ENCODE measurements at regions not wholly inside any gene's neighbourhood (a gene's known extent, or its start where the extent isn't known, plus 50 kb on each side); places are given as distances from the start of the nearest gene placed in this dataset.
"Not testable (repeated sequence)": the region's sequence is repeated elsewhere in the genome, so short reads cannot be mapped to it uniquely, and the experiment has no call there.

- DNase-seq = not testable (repeated sequence)
Measured at GRCh38 chr6:60782698-60783464, 1503.1 kb downstream of the KHDRBS2 start.

DNA sequence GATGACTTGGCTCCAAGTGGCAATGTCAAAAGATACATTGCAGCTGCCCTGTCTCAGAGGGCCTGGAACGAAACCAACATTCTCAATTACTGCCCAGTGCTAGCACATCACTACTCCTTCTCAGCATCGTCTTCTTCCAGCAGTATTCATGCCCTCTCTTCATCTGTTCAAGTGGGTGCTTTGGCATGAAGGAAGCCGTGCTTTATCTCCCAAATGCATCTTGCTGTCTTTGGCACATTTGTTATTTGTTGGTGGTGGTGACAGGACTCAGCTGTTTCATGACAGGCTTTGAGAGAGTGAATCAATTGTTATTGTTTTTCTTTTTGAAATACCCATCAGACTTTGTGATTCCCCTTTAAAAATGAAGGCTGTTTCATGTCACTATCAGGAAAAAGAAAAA lies 1506.4 kb downstream of the KHDRBS2 start:
- DNase-seq = not testable (repeated sequence)

DNA sequence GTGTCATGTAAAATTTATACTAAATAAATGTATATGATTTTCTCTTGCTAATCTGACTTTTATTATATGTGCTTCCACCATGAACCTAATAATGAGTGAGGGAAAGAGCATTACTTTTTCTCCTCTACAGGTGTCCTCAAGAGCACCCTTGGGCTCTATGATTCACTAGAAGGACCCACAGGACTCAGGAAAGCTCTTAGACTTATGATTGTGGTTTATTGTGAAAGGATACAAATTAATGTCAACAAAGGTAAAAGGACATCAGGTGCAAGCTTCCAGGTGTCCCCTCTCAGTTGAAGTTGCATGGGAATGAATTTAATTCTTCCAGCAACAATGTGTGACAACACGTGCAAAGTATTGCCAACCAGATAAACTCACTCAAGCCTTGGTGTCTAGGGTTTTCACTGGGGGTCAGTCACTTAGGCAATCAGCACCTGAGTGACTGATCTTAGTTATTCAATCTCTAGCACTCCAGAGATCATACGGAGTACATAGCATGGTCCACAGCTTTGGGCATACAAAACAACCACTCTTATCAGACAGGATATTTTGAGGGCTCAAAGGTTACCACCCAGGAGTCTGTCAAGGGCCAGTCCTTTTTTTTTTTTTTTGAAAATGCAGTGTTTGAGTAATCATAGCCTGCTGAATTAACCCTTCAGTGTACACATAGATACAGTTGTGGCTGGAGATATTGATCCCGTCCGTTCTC lies 1518.1 kb downstream of the KHDRBS2 start:
- DNase-seq = not testable (repeated sequence)

DNA sequence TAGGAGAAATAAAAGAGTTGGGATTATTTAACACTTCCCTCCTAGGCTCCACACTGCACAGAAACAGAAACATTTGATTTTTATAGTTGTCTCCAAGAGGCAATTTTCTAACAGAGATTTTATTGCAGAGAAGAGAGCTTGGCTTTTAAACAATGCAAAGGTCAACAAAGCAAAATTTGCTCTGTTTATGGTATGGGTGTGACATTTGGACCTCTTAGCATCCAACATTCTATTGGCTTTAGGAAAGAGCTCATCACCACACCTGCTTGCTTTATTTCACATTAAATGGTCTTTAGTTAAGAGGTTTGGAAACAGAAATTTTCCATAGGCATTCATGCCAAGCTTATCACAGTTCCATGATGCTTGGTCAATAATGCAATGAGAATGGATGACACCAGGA lies 1520.7 kb downstream of the KHDRBS2 start:
- DNase-seq = not testable (repeated sequence)

DNA sequence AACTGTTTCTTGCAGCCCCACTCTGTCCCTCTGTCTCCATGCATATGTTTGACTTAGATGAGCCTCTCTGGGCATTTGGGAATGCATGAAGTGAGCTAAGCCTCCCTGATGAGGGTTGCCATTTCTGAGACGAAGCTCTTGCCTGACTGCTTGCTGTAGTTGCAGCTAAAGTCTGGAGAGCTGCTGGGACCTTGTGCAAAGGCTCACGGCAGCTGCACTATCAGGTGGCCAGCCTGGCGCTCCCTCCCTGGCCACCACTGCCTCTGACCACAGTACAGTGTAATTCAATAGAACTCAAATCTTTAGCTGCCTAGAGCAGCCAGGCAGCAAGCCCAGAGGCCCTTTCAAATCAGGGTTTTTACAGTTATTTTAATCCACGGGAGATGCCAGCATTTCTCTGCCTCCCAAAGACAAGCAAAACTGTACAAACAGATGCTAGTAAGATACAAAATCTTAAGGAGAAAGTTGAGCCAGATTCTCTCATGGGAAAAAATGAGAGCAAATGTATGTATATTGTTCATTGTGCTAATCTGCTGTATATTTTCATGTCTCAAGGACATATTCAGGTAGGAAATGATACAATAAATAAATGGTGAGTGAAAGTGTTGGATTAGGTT lies 1522.5 kb downstream of the KHDRBS2 start:
- DNase-seq = not testable (repeated sequence)

DNA sequence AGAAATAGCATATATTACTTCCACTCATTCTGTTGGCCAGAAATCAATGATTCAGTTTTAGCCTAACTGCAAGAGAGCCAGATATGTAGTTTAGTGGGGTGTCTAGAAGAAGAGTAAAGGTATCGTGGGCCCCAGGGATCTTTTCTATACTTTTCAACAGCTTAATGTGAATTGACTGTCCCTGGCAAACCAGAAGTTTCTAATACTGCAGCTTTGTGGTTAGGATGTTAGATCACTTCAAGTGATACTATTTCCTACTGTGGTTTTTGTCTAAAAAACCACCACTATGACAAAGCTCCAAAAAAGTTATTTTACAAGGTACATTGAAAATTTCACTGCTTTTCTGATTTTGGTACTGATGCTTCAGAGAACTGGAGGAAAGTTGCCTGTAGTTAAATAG lies 1525.1 kb downstream of the KHDRBS2 start:
- DNase-seq = not testable (repeated sequence)

GRCh38 chr6:60759149-60759825 lies 1526.7 kb downstream of the KHDRBS2 start:
- not testable (repeated sequence) for DNase-seq

GRCh38 chr6:60758725-60759124 lies 1527.3 kb downstream of the KHDRBS2 start:
- DNase-seq = not testable (repeated sequence)

DNA sequence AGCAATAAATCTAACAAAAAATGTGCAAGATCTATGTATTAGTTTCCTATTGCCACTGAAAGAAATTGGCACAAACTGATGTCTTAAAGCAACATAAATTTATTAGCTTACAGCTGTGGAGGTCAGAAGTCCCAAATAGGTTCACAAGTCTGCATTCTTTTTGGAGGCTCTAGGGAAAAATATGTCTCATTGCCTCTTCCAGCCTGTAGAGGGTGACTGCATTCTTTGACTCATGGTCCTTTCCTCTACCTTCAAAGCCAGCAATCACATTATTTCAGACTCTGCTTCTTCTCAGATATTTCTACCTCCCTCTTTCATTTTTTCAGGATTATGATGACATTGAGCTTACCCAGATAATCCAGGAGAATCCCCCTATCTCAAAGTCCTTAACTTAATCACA lies 1531.1 kb downstream of the KHDRBS2 start:
- no peak for DNase-seq

DNA sequence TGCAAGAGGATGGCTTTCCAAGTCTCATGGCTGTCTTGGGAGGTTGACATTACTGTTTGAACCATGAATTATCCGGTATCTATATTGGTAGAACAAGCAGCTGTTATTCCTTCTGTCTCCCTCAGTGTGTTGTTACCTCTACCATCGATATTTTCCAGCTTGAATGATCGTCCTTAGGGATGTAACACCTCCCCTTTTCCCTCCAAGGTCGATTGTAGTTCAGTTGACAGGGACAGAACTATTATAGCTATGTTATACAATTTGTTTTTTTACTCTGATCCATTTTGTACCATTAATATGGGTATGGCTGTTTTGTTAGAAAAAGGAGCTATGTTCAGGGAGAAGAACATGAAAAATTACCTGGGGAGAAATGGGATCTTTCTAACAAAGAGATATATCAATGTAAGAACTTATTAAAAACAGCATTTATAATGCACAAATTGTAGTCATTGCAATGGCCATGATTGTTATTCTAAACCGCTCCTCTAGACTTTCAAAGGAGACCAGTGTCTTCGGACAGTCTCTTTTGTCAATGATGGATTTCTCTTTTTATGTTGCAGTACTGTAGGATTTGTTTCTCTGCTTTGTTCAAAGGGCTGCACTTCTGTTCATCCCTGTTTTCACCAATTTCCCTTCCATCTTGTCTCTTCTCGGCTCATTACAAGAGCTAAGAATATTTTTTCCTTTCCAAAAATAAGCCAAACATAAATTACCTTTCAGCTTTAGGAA lies 1535.5 kb downstream of the KHDRBS2 start:
- DNase-seq = not testable (repeated sequence)

DNA sequence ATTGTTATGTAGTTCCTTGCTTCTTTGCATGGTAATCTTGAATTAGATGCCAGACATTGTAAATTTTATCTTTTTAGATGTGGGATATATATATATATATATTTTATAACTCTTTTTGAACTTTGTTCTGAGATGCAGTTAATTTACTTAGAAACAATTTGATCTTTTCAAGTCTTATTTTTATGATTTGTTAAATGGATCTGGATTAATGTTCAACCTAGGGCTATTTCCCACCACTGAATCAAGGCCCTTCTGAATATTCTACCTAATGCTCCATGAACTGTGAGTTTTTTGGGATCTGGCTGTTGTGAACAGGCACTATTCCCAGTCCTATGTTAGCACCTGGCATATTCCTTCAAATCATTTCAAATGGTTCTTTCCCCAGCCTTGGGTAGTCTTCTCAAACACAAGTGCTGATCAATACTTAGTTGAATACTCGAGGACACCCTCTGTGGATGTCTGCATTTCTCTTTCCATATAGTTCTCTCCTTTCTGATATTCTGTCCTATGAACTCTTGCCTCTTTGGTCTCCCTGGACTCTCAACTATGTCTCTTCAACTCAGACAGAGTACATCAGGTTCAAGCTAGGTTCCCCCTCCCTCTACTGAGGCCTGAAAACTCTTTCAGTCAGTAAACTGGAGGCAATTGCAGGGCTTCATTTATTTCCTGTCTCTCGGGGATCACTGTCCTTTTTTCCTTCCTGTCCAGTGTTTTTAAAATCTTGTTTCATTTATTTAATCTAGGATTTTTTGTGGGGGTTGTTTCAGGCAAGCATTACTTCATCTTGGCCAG lies 1538.1 kb downstream of the KHDRBS2 start:
- DNase-seq = not testable (repeated sequence)

GRCh38 chr6:60737764-60738425 lies 1548.1 kb downstream of the KHDRBS2 start:
- not testable (repeated sequence) for DNase-seq

GRCh38 chr6:60737315-60737714 lies 1548.7 kb downstream of the KHDRBS2 start:
- not testable (repeated sequence) for DNase-seq

GRCh38 chr6:60723935-60724334 lies 1562.1 kb downstream of the KHDRBS2 start:
- DNase-seq = not testable (repeated sequence)

- DNase-seq = no peak
Measured at GRCh38 chr6:60695232-60695631, 1590.8 kb downstream of the KHDRBS2 start.

- DNase-seq = no peak
Measured at GRCh38 chr6:60687085-60687484, 1598.9 kb downstream of the KHDRBS2 start.

- no peak for DNase-seq
Measured at GRCh38 chr6:60681806-60682205, 1604.2 kb downstream of the KHDRBS2 start.

GRCh38 chr6:60679175-60679574 lies 1606.8 kb downstream of the KHDRBS2 start:
- DNase-seq = no peak

GRCh38 chr6:60671369-60671768 lies 1614.7 kb downstream of the KHDRBS2 start:
- no peak for DNase-seq

DNA sequence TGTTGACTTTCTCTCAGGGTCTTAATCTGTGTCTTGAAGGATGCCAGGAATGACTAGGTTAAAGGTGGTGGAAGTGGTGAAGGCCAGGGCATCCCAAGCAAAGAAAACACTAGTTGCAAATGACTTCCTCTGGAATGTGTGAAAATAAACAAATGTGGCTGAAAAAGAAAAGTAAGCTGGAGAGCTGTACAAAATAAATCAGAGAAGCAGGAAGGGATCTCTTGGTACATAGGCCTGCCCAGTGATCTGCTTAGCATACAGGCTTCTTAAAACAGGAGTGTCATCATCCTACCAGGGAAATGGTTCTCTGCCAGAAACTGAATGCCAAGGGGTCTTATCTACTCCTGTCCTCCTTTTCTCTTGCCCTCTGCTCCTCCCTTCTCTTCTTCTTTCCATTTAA lies 1616.0 kb downstream of the KHDRBS2 start:
- no peak for DNase-seq

- DNase-seq = no peak
Measured at GRCh38 chr6:60668428-60668827, 1617.6 kb downstream of the KHDRBS2 start.

All from activated gamma-delta T cell treated with Interleukin-2 at 50 U/mL for 16 hours (primary cell).